Fibroblast of the aortic adventitia (primary cell): ENCODE measurements at regions not wholly inside any gene's neighbourhood (a gene's known extent, or its start where the extent isn't known, plus 50 kb on each side); places are given as distances from the start of the nearest gene placed in this dataset.
A peak's percentile ranks its signal among the peaks of the same experiment; 100 is the strongest.

Experiments
- DNase-seq: peaks from one replicate; pipeline ENCODE4 v3.0.0-alpha.2; 2010; ENCODE audit warnings: low read depth
- H3K4me3 ChIP-seq: 2 replicates; pipeline ENCODE4 v1.5.1; 2011; ENCODE audit warnings: low read depth, mild to moderate bottlenecking, control low read depth, low read length, moderate library complexity
- CTCF ChIP-seq: IDR thresholded peaks from 2 replicates; pipeline ENCODE4 v1.5.1; 2011; ENCODE audit warnings: mild to moderate bottlenecking, low read length, control low read depth, inconsistent platforms; ENCODE audit not compliant: insufficient read depth

DNA sequence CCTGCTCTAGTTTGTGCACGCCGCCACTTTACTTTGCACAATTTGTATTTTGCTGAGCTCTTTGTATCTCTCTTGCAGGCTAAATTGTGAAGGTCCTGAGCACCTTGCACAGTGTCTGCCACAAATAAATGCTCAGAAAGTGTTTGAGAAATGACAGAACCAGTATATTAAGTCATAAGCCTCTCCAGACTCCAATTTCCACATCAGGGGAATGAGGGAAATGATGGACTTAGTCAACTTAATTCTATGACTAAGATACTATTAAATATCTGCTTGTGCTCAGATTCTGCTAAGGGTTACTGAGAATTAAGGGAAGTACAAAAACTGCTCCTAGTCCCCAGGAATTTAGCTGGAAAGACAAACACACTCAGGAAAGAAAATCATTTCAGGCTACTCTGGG lies 239.1 kb upstream of the SLC14A2 start:
- H3K4me3 ChIP-seq: no peak overlapping the region
- no peak for DNase-seq
- no peak for TF ChIP-seq CTCF

- H3K4me3 ChIP-seq: no peak overlapping the region
- TF ChIP-seq CTCF: no peak
- DNase-seq: no peak
Observed at GRCh38 chr18:45378308-45378707, 237.0 kb upstream of the SLC14A2 start.

GRCh38 chr18:45378933-45379332 lies 236.3 kb upstream of the SLC14A2 start:
- no peak for DNase-seq
- no peak for TF ChIP-seq CTCF
- no peak overlapping the region for H3K4me3 ChIP-seq

DNA sequence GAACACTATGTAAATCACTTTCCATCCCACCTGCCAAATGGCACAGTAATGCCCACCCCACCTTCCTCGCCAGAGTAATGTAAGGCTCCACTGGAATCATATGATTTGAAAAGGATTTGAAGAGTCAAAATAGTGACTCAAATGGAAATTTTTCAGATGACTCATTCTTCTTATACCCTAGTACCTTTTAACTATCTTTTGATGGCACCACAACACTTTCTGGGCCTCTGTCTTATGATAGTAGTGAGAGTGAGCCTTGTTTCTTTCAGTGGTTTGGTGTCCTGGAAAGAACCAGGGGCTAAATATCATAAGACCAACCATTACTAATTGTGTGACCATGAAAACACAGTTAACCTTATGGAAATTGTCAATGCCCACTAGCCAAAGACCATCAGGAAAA lies 235.4 kb upstream of the SLC14A2 start:
- H3K4me3 ChIP-seq: no peak overlapping the region
- no peak for DNase-seq
- TF ChIP-seq CTCF: no peak

DNA sequence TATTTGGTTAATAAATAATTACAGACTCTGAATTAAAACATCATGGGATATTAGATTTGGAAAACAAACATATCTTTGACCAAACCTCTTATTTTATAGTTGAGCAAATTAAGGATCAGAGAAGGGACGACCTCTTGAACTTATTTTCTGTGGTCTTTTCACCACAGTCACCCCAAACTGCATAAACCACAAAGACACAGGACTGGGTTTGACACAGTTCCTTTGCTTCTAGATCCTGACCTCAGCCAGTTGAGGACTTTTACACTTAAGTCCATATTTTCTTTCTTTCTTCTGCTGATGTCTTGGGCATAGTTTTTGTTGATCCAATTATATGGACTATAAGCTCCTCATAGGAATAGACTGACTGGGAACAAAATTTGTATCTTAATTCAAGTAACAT lies 234.0 kb upstream of the SLC14A2 start:
- no peak for TF ChIP-seq CTCF
- DNase-seq: no peak
- no peak overlapping the region for H3K4me3 ChIP-seq

- no peak overlapping the region for H3K4me3 ChIP-seq
- no peak for DNase-seq
- TF ChIP-seq CTCF: no peak
Observed at GRCh38 chr18:45383228-45383627, 232.0 kb upstream of the SLC14A2 start.

GRCh38 chr18:45384137-45384961 lies 230.9 kb upstream of the SLC14A2 start:
- peak; percentile 66 for TF ChIP-seq CTCF
- no peak overlapping the region for H3K4me3 ChIP-seq
- peak; percentile 58 for DNase-seq
